ENCODE measurements at regions not wholly inside any gene's neighbourhood (a gene's known extent, or its start where the extent isn't known, plus 50 kb on each side); places are given as distances from the start of the nearest gene placed in this dataset.

DNA sequence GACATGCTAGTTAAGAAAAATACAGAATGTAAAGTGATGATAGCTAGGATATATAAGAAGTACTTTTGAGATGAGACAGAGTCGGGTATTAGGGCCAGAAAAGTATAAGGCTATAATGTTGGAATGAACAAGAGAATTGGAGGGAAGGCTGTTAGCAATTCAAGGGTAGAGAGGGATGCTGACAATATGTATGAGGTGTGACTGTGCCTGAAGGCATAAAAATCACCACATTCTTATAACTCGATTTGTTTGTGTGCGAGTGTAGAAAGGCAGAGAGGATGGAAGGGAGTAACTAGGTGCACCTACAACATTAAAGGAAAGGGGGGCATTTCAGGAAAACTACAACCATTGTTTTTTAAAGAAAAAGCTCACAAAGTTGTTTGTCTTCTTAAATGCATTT is 86.0 kb downstream of the FAT4 start:
- Mint-ChIP-seq H3K4me3 (ENCODE audit: unreplicated experiment) (no peak overlapping the region), H3K27ac (ENCODE audit: unreplicated experiment) (no peak overlapping the region), H3K4me1 (ENCODE audit: low read depth, unreplicated experiment) (no peaks in the 10 kb centered on the region), H3K36me3 (ENCODE audit: low read depth, unreplicated experiment) (no peaks in the 10 kb centered on the region), H3K9me3 (ENCODE audit: unreplicated experiment) (no peaks in the 10 kb centered on the region), H3K27me3 (ENCODE audit: low read depth, unreplicated experiment) (no peaks in the 10 kb centered on the region)
- no peak overlapping the region for H3K27ac ChIP-seq (ENCODE audit: low read depth, low read length)
- no peak for FAIRE-seq
- no peaks in the 10 kb centered on the region for H3K79me2 ChIP-seq (ENCODE audit: insufficient read depth, low read length)
- no peaks in the 10 kb centered on the region for H4K20me1 ChIP-seq (ENCODE audit: insufficient read depth, low read length)
- no peaks in the 10 kb centered on the region for H3K4me1 ChIP-seq (ENCODE audit: insufficient read depth, low read length)
- no peaks in the 10 kb centered on the region for H3K9me3 ChIP-seq (ENCODE audit: insufficient read depth, low read depth, low read length)
- no peaks in the 10 kb centered on the region for H3K36me3 ChIP-seq (ENCODE audit: insufficient read depth, low read length)
- H3K9ac ChIP-seq (ENCODE audit: low read length) = no peak overlapping the region
- no peak overlapping the region for H3K4me3 ChIP-seq (ENCODE audit: insufficient read depth, low read depth, low read length)
- no peaks in the 10 kb centered on the region for H3K27me3 ChIP-seq (ENCODE audit: insufficient read depth, low read length)
- DNase-seq (ENCODE audit: low read depth) = no peak
- H2AFZ ChIP-seq (ENCODE audit: low read depth, low read length) = no peak overlapping the region
- TF ChIP-seq, protein P1, sequence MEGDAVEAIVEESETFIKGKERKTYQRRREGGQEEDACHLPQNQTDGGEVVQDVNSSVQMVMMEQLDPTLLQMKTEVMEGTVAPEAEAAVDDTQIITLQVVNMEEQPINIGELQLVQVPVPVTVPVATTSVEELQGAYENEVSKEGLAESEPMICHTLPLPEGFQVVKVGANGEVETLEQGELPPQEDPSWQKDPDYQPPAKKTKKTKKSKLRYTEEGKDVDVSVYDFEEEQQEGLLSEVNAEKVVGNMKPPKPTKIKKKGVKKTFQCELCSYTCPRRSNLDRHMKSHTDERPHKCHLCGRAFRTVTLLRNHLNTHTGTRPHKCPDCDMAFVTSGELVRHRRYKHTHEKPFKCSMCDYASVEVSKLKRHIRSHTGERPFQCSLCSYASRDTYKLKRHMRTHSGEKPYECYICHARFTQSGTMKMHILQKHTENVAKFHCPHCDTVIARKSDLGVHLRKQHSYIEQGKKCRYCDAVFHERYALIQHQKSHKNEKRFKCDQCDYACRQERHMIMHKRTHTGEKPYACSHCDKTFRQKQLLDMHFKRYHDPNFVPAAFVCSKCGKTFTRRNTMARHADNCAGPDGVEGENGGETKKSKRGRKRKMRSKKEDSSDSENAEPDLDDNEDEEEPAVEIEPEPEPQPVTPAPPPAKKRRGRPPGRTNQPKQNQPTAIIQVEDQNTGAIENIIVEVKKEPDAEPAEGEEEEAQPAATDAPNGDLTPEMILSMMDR (IDR thresholded peaks at IDR 0.05; ENCODE audit: insufficient read depth, low read depth, low read length) = no peak
- TF ChIP-seq EZH2 (IDR thresholded peaks at IDR 0.05; ENCODE audit: insufficient read depth, low read length) = no peak
- H3K4me2 ChIP-seq (ENCODE audit: low read length) = no peak overlapping the region

DNA sequence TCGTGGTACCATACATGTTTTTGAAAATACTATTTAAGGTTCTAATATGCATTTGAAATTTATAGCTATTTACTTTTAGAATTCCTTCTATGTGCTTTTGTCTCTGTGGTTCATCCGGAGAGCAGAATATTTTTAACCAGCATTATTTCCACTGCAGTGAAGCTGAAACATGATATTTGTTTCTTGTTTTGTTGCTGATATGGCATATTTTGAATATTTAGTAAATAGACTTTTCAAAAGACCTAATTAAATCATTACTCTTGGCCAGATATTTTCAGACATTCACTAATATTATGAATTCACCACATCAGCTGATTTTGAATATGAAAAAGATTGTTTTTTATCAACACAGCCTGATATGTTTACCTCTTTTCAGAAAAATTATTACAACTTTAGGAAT is 87.0 kb downstream of the FAT4 start:
- Histone ChIP-seq H3K9ac (ENCODE audit: low read length) (no peak overlapping the region), H3K4me3 (ENCODE audit: insufficient read depth, low read depth, low read length) (no peak overlapping the region), H3K9me3 (ENCODE audit: insufficient read depth, low read depth, low read length) (no peaks in the 10 kb centered on the region), H3K36me3 (ENCODE audit: insufficient read depth, low read length) (no peaks in the 10 kb centered on the region), H3K27ac (ENCODE audit: low read depth, low read length) (no peak overlapping the region), H3K27me3 (ENCODE audit: insufficient read depth, low read length) (no peaks in the 10 kb centered on the region), H3K4me2 (ENCODE audit: low read length) (no peak overlapping the region), H2AFZ (ENCODE audit: low read depth, low read length) (no peak overlapping the region), H3K79me2 (ENCODE audit: insufficient read depth, low read length) (no peaks in the 10 kb centered on the region), H4K20me1 (ENCODE audit: insufficient read depth, low read length) (no peaks in the 10 kb centered on the region), H3K4me1 (ENCODE audit: insufficient read depth, low read length) (no peaks in the 10 kb centered on the region)
- Mint-ChIP-seq H3K4me3 (ENCODE audit: unreplicated experiment) (no peak overlapping the region), H3K36me3 (ENCODE audit: low read depth, unreplicated experiment) (no peaks in the 10 kb centered on the region), H3K27ac (ENCODE audit: unreplicated experiment) (no peak overlapping the region), H3K27me3 (ENCODE audit: low read depth, unreplicated experiment) (no peaks in the 10 kb centered on the region), H3K9me3 (ENCODE audit: unreplicated experiment) (no peaks in the 10 kb centered on the region), H3K4me1 (ENCODE audit: low read depth, unreplicated experiment) (no peaks in the 10 kb centered on the region)
- TF ChIP-seq EZH2 (IDR thresholded peaks at IDR 0.05; ENCODE audit: insufficient read depth, low read length) = no peak
- TF ChIP-seq, protein P1 (IDR thresholded peaks at IDR 0.05; ENCODE audit: insufficient read depth, low read depth, low read length) = no peak
- no peak for DNase-seq (ENCODE audit: low read depth)
- FAIRE-seq = no peak

DNA sequence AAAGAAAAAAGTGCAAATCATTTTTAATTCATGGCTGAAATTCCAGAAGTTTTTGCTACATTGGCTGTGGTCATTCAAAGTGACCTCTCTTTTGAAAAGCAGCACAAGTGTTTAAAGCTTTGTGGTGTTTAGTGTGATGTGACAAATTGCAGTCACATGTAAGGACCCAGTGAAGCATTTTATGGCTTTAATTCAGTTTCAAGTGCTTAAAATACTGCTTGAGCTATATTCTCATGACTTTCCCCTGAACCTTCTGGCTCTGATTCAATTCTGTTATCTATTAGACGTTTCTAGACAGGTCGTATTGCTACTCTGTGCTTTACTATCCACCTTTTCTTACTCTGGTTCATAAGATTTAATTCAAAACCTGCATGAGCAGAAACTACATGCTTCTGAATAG is 105.8 kb downstream of the FAT4 start:
- Mint-ChIP-seq H3K4me3 (ENCODE audit: unreplicated experiment) (no peak overlapping the region), H3K27me3 (ENCODE audit: low read depth, unreplicated experiment) (no peaks in the 10 kb centered on the region), H3K36me3 (ENCODE audit: low read depth, unreplicated experiment) (peaks cover 15% of the 10 kb centered on the region), H3K4me1 (ENCODE audit: low read depth, unreplicated experiment) (no peaks in the 10 kb centered on the region), H3K27ac (ENCODE audit: unreplicated experiment) (no peak overlapping the region), H3K9me3 (ENCODE audit: unreplicated experiment) (peaks cover 9% of the 10 kb centered on the region)
- Histone ChIP-seq H3K27me3 (ENCODE audit: insufficient read depth, low read length) (no peaks in the 10 kb centered on the region), H3K4me3 (ENCODE audit: insufficient read depth, low read depth, low read length) (no peak overlapping the region), H3K36me3 (ENCODE audit: insufficient read depth, low read length) (no peaks in the 10 kb centered on the region), H3K4me1 (ENCODE audit: insufficient read depth, low read length) (peaks cover 4% of the 10 kb centered on the region), H3K4me2 (ENCODE audit: low read length) (no peak overlapping the region), H3K79me2 (ENCODE audit: insufficient read depth, low read length) (no peaks in the 10 kb centered on the region), H2AFZ (ENCODE audit: low read depth, low read length) (no peak overlapping the region), H3K27ac (ENCODE audit: low read depth, low read length) (no peak overlapping the region), H3K9ac (ENCODE audit: low read length) (no peak overlapping the region), H3K9me3 (ENCODE audit: insufficient read depth, low read depth, low read length) (peaks cover 3% of the 10 kb centered on the region), H4K20me1 (ENCODE audit: insufficient read depth, low read length) (no peaks in the 10 kb centered on the region)
- FAIRE-seq (no peak), DNase-seq (ENCODE audit: low read depth) (peak; percentile 39)
- TF ChIP-seq EZH2 (IDR thresholded peaks at IDR 0.05; ENCODE audit: insufficient read depth, low read length) = no peak
- TF ChIP-seq, protein P1 (IDR thresholded peaks at IDR 0.05; ENCODE audit: insufficient read depth, low read depth, low read length) = no peak
